Lung (tissue), 11 donors: ENCODE measurements at regions not wholly inside any gene's neighbourhood (a gene's known extent, or its start where the extent isn't known, plus 50 kb on each side); places are given as distances from the start of the nearest gene placed in this dataset.
"Not testable (repeated sequence)": the region's sequence is repeated elsewhere in the genome, so short reads cannot be mapped to it uniquely, and the experiment has no call there.

ENCODE experiments used
- ATAC-seq: fragments of 200-7000 bp; cut with Tn5 transposase; one replicate; pipeline ENCODE4 v1.9.1; 2020; ENCODE audit warnings: moderate number of reproducible peaks; ENCODE audit not compliant: insufficient read depth, low FRiP score
- DNase-seq, 3 donors: peaks; one replicate each; pipeline ENCODE4 v3.0.0-alpha.2; 2013 to 2017
- H3K27ac ChIP-seq, 2 donors: one replicate each; pipeline ENCODE4 v1.5.1; 2013; ENCODE audit warnings: mild to moderate bottlenecking in 2 of 2, moderate library complexity in 2 of 2, control low read depth in 1 of 2, inconsistent platforms in 1 of 2, low read depth in 1 of 2, low read length in 1 of 2
- H3K27me3 ChIP-seq, 3 donors: one replicate each; pipeline ENCODE4 v1.5.1; 2013; ENCODE audit warnings: low read length in 2 of 3; ENCODE audit not compliant: control insufficient read depth in 3 of 3, insufficient read depth in 3 of 3
- H3K36me3 ChIP-seq, 4 donors: one replicate each; pipeline ENCODE4 v1.5.1; 2013; ENCODE audit warnings: low read length in 4 of 4, mild to moderate bottlenecking in 1 of 4, moderate library complexity in 1 of 4; ENCODE audit not compliant: control insufficient read depth in 4 of 4, insufficient read depth in 4 of 4
- H3K4me1 ChIP-seq, 5 donors: one replicate each; pipeline ENCODE4 v1.5.1; 2013; ENCODE audit warnings: low read length in 5 of 5, mild to moderate bottlenecking in 2 of 5, moderate library complexity in 1 of 5; ENCODE audit not compliant: control insufficient read depth in 5 of 5, insufficient read depth in 5 of 5
- H3K4me3 ChIP-seq: one replicate; pipeline ENCODE4 v1.5.1; 2013; ENCODE audit warnings: mild to moderate bottlenecking, control low read depth, moderate library complexity
- H3K9ac ChIP-seq, 2 donors: one replicate each; pipeline ENCODE4 v1.5.1; 2013; ENCODE audit warnings: low read length in 2 of 2, control low read depth in 1 of 2; ENCODE audit not compliant: insufficient read depth in 1 of 2
- H3K9me3 ChIP-seq, 4 donors: one replicate each; pipeline ENCODE4 v1.5.1; 2013; ENCODE audit warnings: low read length in 3 of 4, mild to moderate bottlenecking in 1 of 4, moderate library complexity in 1 of 4; ENCODE audit not compliant: control insufficient read depth in 4 of 4, insufficient read depth in 3 of 4
- CTCF ChIP-seq: IDR thresholded peaks from 2 replicates; pipeline ENCODE4 v1.5.1; 2012; ENCODE audit warnings: mild to moderate bottlenecking; ENCODE audit errors: control extremely low read depth, extremely low read depth
- WGBS, 2 donors: extraction: QIAGEN DNeasy Blood & Tissue Kit; methylation state at CpG; one replicate each; pipeline ENCODE4 v1.1.7; 2013; 5-methylcytosine and 5-hydroxymethylcytosine counted together
- donor health status: control.
- donor health status: control.
- donor health status: Bipolar disorder and iron deficiency.
- donor health status: healthy.
- donor health status: DM: yes; HTN: yes; CAD: no.

- Histone ChIP-seq H3K27me3 (no peaks in the 10 kb centered on the region), H3K4me3 (no peak overlapping the region), H3K36me3 (no peaks in the 10 kb centered on the region), H3K9me3 (no peaks in the 10 kb centered on the region), H3K9ac (no peak overlapping the region), H3K27ac (no peak overlapping the region), H3K4me1 (no peaks in the 10 kb centered on the region)
- ATAC-seq (no peak), DNase-seq (no peak)
- 46 to 98% methylated on average over 1 of the region's 1 CpG for WGBS, 2 donors
- no peak for TF ChIP-seq CTCF
These were observed 167.2 kb downstream of the HMHB1 start for GRCh38 chr5:143979044-143979690.

- H3K27ac ChIP-seq, result no peak overlapping the region
- no peaks in the 10 kb centered on the region for H3K4me1 ChIP-seq
- 90 to 91% methylated on average over 6 of the region's 6 CpGs for WGBS, 2 donors
- H3K27me3 ChIP-seq, result no peaks in the 10 kb centered on the region
- H3K9me3 ChIP-seq, result no peaks in the 10 kb centered on the region
- ATAC-seq (no peak), DNase-seq (no peak)
- no peak for TF ChIP-seq CTCF
- no peaks in the 10 kb centered on the region for H3K36me3 ChIP-seq
- no peak overlapping the region for H3K9ac ChIP-seq
- no peak overlapping the region for H3K4me3 ChIP-seq
These were observed 168.5 kb downstream of the HMHB1 start for GRCh38 chr5:143980506-143980905.

GRCh38 chr5:143982957-143983356, 171.0 kb downstream of the HMHB1 start:
- DNase-seq, result not testable (repeated sequence)
- 85 to 91% methylated on average over 4 of the region's 4 CpGs for WGBS, 2 donors

GRCh38 chr5:143985832-143986515, 174.0 kb downstream of the HMHB1 start:
- Histone ChIP-seq H3K4me3 (no peak overlapping the region), H3K27me3 (no peaks in the 10 kb centered on the region), H3K4me1 (peaks cover 0 to 2% (median 0%) of the 10 kb centered on the region in 5 donors), H3K9ac (no peak overlapping the region), H3K36me3 (no peaks in the 10 kb centered on the region), H3K27ac (no peak overlapping the region), H3K9me3 (no peaks in the 10 kb centered on the region)
- ATAC-seq, result no peak
- DNase-seq, result no peak
- WGBS, 2 donors, result 88 to 98% methylated on average over 2 of the region's 2 CpGs
- no peak for TF ChIP-seq CTCF

More at GRCh38 chr5:143982957-143983356, 171.0 kb downstream of the HMHB1 start:
- H3K27ac ChIP-seq, H3K36me3 ChIP-seq, H3K27me3 ChIP-seq, ATAC-seq, H3K4me1 ChIP-seq, H3K4me3 ChIP-seq, H3K9ac ChIP-seq, H3K9me3 ChIP-seq: not testable (repeated sequence)
